HL-60 (cell line): ENCODE measurements at regions not wholly inside any gene's neighbourhood (a gene's known extent, or its start where the extent isn't known, plus 50 kb on each side); places are given as distances from the start of the nearest gene placed in this dataset.

ENCODE experiments used
- GABPA ChIP-seq: IDR thresholded peaks from 2 replicates; pipeline ENCODE4 v1.6.1; 2012; ENCODE audit warnings: low read depth
- POLR2AphosphoS5 ChIP-seq: IDR thresholded peaks from 2 replicates; pipeline ENCODE4 v1.6.1; 2012; ENCODE audit warnings: low read depth
- SPI1 ChIP-seq: IDR thresholded peaks from 2 replicates; pipeline ENCODE4 v1.6.1; 2012; ENCODE audit warnings: low read depth, mild to moderate bottlenecking, borderline replicate concordance
- TF ChIP-seq, protein P1 (sequence below): IDR thresholded peaks from 2 replicates; pipeline ENCODE4 v1.6.1; 2012; ENCODE audit warnings: low read depth; ENCODE audit not compliant: insufficient replicate concordance
- TF ChIP-seq, protein P2 (sequence below): IDR thresholded peaks from one replicate; pipeline ENCODE4 v1.5.1; 2011; ENCODE audit warnings: low read length, control low read depth, inconsistent platforms; ENCODE audit not compliant: insufficient read depth

- TF ChIP-seq, protein P1, sequence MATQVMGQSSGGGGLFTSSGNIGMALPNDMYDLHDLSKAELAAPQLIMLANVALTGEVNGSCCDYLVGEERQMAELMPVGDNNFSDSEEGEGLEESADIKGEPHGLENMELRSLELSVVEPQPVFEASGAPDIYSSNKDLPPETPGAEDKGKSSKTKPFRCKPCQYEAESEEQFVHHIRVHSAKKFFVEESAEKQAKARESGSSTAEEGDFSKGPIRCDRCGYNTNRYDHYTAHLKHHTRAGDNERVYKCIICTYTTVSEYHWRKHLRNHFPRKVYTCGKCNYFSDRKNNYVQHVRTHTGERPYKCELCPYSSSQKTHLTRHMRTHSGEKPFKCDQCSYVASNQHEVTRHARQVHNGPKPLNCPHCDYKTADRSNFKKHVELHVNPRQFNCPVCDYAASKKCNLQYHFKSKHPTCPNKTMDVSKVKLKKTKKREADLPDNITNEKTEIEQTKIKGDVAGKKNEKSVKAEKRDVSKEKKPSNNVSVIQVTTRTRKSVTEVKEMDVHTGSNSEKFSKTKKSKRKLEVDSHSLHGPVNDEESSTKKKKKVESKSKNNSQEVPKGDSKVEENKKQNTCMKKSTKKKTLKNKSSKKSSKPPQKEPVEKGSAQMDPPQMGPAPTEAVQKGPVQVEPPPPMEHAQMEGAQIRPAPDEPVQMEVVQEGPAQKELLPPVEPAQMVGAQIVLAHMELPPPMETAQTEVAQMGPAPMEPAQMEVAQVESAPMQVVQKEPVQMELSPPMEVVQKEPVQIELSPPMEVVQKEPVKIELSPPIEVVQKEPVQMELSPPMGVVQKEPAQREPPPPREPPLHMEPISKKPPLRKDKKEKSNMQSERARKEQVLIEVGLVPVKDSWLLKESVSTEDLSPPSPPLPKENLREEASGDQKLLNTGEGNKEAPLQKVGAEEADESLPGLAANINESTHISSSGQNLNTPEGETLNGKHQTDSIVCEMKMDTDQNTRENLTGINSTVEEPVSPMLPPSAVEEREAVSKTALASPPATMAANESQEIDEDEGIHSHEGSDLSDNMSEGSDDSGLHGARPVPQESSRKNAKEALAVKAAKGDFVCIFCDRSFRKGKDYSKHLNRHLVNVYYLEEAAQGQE: no peak
- TF ChIP-seq POLR2AphosphoS5 (no peak), GABPA (no peak), SPI1 (no peak)
- TF ChIP-seq, protein P2, sequence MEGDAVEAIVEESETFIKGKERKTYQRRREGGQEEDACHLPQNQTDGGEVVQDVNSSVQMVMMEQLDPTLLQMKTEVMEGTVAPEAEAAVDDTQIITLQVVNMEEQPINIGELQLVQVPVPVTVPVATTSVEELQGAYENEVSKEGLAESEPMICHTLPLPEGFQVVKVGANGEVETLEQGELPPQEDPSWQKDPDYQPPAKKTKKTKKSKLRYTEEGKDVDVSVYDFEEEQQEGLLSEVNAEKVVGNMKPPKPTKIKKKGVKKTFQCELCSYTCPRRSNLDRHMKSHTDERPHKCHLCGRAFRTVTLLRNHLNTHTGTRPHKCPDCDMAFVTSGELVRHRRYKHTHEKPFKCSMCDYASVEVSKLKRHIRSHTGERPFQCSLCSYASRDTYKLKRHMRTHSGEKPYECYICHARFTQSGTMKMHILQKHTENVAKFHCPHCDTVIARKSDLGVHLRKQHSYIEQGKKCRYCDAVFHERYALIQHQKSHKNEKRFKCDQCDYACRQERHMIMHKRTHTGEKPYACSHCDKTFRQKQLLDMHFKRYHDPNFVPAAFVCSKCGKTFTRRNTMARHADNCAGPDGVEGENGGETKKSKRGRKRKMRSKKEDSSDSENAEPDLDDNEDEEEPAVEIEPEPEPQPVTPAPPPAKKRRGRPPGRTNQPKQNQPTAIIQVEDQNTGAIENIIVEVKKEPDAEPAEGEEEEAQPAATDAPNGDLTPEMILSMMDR: peak; percentile 72
Measured at GRCh38 chr1:9455487-9456234, 83.6 kb upstream of the SLC25A33 start.
